ENCODE measurements at regions not wholly inside any gene's neighbourhood (a gene's known extent, or its start where the extent isn't known, plus 50 kb on each side); places are given as distances from the start of the nearest gene placed in this dataset.

DNA sequence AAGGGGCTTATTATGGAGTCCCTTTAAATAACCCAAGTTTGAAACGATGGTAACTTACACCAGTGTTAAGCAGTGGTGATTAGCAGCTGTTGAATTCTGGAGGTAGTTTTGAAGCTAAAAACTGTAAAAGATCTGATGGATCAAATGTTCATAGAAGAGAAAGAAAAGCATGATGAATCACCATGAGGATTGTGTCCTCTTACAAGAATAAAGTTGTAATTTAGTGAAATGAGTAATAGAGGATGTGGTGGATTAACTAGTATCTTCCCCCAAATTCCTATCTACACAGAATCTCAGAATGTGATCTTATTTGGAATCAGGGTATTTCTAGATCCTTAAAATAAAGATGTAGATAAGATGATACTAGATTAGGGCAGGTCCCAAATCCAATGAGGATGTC lies 1138.2 kb upstream of the TMEFF2 start:
- intact Hi-C loops (cut with micrococcal nuclease) = no loop called here
- Mint-ChIP-seq H3K4me3 (no peak overlapping the region), H3K27ac (no peak overlapping the region), H3K9me3 (no peaks in the 10 kb centered on the region), H3K36me3 (no peaks in the 10 kb centered on the region), H3K4me1 (ENCODE audit: low read depth) (no peaks in the 10 kb centered on the region), H3K27me3 (no peaks in the 10 kb centered on the region)
- POLR2A ChIA-PET = no interaction called here
- DNase-seq = no peak
- CTCF ChIA-PET = no interaction called here

- intact Hi-C loops (cut with micrococcal nuclease) = no loop called here
- Mint-ChIP-seq H3K4me1 (ENCODE audit: low read depth) (no peaks in the 10 kb centered on the region), H3K36me3 (no peaks in the 10 kb centered on the region), H3K27me3 (no peaks in the 10 kb centered on the region), H3K9me3 (no peaks in the 10 kb centered on the region), H3K27ac (no peak overlapping the region), H3K4me3 (no peak overlapping the region)
- POLR2A ChIA-PET = no interaction called here
- CTCF ChIA-PET = no interaction called here
- DNase-seq = no peak
These were observed 1136.9 kb upstream of the TMEFF2 start for GRCh38 chr2:193331676-193332075.

GRCh38 chr2:193326296-193326695 lies 1131.6 kb upstream of the TMEFF2 start:
- Mint-ChIP-seq H3K27ac (no peak overlapping the region), H3K4me3 (no peak overlapping the region), H3K27me3 (no peaks in the 10 kb centered on the region), H3K4me1 (ENCODE audit: low read depth) (no peaks in the 10 kb centered on the region), H3K36me3 (no peaks in the 10 kb centered on the region), H3K9me3 (no peaks in the 10 kb centered on the region)
- intact Hi-C loops (cut with micrococcal nuclease) = no loop called here
- DNase-seq = no peak
- POLR2A ChIA-PET = no interaction called here
- CTCF ChIA-PET = no interaction called here

GRCh38 chr2:193315428-193316091 lies 1120.8 kb upstream of the TMEFF2 start:
- ChIA-PET POLR2A (no interaction called here), CTCF (no interaction called here)
- H3K36me3 Mint-ChIP-seq = no peaks in the 10 kb centered on the region
- no peaks in the 10 kb centered on the region for H3K4me1 Mint-ChIP-seq (ENCODE audit: low read depth)
- H3K27me3 Mint-ChIP-seq = no peaks in the 10 kb centered on the region
- intact Hi-C loops (cut with micrococcal nuclease) = no loop called here
- no peak overlapping the region for H3K4me3 Mint-ChIP-seq
- no peaks in the 10 kb centered on the region for H3K9me3 Mint-ChIP-seq
- no peak overlapping the region for H3K27ac Mint-ChIP-seq
- no peak for DNase-seq

DNA sequence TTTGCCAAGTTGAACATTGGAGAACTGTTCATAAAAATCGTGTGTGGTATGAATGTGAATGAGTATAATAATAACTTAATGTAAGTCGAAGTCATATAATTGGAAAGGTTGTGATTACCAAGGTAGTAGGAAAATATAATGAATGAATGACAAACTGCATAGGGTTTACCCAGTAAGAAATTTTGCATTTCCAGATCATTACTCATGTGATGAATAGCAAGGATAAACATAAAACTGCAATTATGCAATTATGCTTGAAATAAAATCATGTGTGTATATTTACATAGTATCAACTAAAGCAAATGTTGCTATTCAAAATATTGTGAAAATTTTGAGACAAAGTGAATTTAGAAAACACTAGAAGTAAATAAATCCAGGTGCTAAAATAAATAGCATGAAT lies 1108.7 kb upstream of the TMEFF2 start:
- DNase-seq = no peak
- no peaks in the 10 kb centered on the region for H3K36me3 Mint-ChIP-seq

DNA sequence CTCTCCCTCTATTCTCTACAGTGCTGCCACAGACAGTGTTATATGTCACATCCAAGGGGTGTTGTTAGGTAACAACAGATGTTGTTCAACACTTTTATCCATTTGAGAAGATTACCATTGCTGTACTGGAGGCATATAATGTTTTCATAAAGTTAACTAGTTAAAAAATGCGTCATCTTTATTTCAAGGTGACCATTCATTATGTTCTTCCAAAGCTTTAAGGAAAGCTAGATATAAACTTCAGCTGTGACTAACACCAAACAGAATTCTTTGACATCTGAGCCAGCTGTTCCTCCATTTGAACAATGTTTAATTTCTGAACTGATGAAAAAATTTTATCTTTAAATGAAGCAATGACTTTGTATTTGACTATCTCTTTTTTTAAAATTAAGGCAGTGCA lies 1099.6 kb upstream of the TMEFF2 start:
- intact Hi-C loops (cut with micrococcal nuclease) = no loop called here
- ChIA-PET CTCF (no interaction called here), POLR2A (no interaction called here)
- no peak overlapping the region for H3K4me3 Mint-ChIP-seq
- H3K9me3 Mint-ChIP-seq = no peaks in the 10 kb centered on the region
- H3K4me1 Mint-ChIP-seq (ENCODE audit: low read depth) = no peaks in the 10 kb centered on the region
- no peak overlapping the region for H3K27ac Mint-ChIP-seq
- no peaks in the 10 kb centered on the region for H3K27me3 Mint-ChIP-seq
- DNase-seq = no peak
- no peaks in the 10 kb centered on the region for H3K36me3 Mint-ChIP-seq

More for the DNA sequence above, 1108.7 kb upstream of the TMEFF2 start:
- ChIA-PET CTCF (no interaction called here), POLR2A (no interaction called here)
- Mint-ChIP-seq H3K4me1 (ENCODE audit: low read depth) (no peaks in the 10 kb centered on the region), H3K27me3 (no peaks in the 10 kb centered on the region), H3K27ac (no peak overlapping the region), H3K9me3 (no peaks in the 10 kb centered on the region), H3K4me3 (no peak overlapping the region)
- intact Hi-C loops (cut with micrococcal nuclease) = no loop called here

GRCh38 chr2:193279361-193279760 lies 1084.6 kb upstream of the TMEFF2 start:
- no peak for DNase-seq
- Mint-ChIP-seq H3K4me3 (no peak overlapping the region), H3K9me3 (no peaks in the 10 kb centered on the region), H3K27me3 (no peaks in the 10 kb centered on the region), H3K4me1 (ENCODE audit: low read depth) (no peaks in the 10 kb centered on the region), H3K36me3 (no peaks in the 10 kb centered on the region), H3K27ac (no peak overlapping the region)
- ChIA-PET CTCF (no interaction called here), POLR2A (no interaction called here)
- intact Hi-C loops (cut with micrococcal nuclease) = no loop called here

GRCh38 chr2:193276988-193277387 lies 1082.3 kb upstream of the TMEFF2 start:
- POLR2A ChIA-PET = no interaction called here
- Mint-ChIP-seq H3K27ac (no peak overlapping the region), H3K4me3 (no peak overlapping the region), H3K36me3 (no peaks in the 10 kb centered on the region), H3K9me3 (no peaks in the 10 kb centered on the region), H3K4me1 (ENCODE audit: low read depth) (no peaks in the 10 kb centered on the region), H3K27me3 (no peaks in the 10 kb centered on the region)
- DNase-seq = no peak
- CTCF ChIA-PET = no interaction called here
- intact Hi-C loops (cut with micrococcal nuclease) = no loop called here

GRCh38 chr2:193276560-193276959 lies 1081.8 kb upstream of the TMEFF2 start:
- H3K27ac Mint-ChIP-seq = no peak overlapping the region
- H3K4me3 Mint-ChIP-seq = no peak overlapping the region
- ChIA-PET POLR2A (no interaction called here), CTCF (no interaction called here)
- DNase-seq = no peak
- H3K36me3 Mint-ChIP-seq = no peaks in the 10 kb centered on the region
- intact Hi-C loops (cut with micrococcal nuclease) = no loop called here
- no peaks in the 10 kb centered on the region for H3K4me1 Mint-ChIP-seq (ENCODE audit: low read depth)
- H3K9me3 Mint-ChIP-seq = no peaks in the 10 kb centered on the region
- H3K27me3 Mint-ChIP-seq = no peaks in the 10 kb centered on the region

DNA sequence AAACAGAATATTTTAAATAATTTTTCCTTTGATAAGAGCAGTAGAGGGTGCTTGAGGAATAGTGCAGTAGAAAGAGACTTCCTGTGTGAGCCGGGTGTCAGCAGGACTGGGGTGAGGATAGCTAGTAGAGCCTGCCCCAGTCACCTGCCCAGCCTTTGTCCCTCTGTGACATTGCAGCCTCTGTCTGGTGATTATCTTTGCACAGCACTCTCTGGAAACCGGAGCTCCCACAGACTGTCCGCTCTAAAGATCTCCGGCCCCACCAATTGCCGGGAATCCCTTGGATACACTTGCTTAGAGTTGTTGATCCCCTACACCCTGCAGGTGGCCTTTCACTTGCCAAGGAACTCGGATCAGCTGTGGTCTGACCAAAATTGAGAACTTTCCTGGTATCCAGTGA lies 1081.3 kb upstream of the TMEFF2 start:
- no peaks in the 10 kb centered on the region for H3K27me3 Mint-ChIP-seq
- CTCF ChIA-PET = no interaction called here
- intact Hi-C loops (cut with micrococcal nuclease) = no loop called here
- no peaks in the 10 kb centered on the region for H3K9me3 Mint-ChIP-seq
- no peak overlapping the region for H3K4me3 Mint-ChIP-seq
- H3K36me3 Mint-ChIP-seq = no peaks in the 10 kb centered on the region
- DNase-seq = no peak
- POLR2A ChIA-PET = no interaction called here
- no peaks in the 10 kb centered on the region for H3K4me1 Mint-ChIP-seq (ENCODE audit: low read depth)
- H3K27ac Mint-ChIP-seq = no peak overlapping the region

GRCh38 chr2:193272011-193272410 lies 1077.3 kb upstream of the TMEFF2 start:
- no peaks in the 10 kb centered on the region for H3K9me3 Mint-ChIP-seq
- POLR2A ChIA-PET = no interaction called here
- no peaks in the 10 kb centered on the region for H3K27me3 Mint-ChIP-seq
- CTCF ChIA-PET = no interaction called here
- intact Hi-C loops (cut with micrococcal nuclease) = no loop called here
- H3K36me3 Mint-ChIP-seq = no peaks in the 10 kb centered on the region
- no peaks in the 10 kb centered on the region for H3K4me1 Mint-ChIP-seq (ENCODE audit: low read depth)
- no peak for DNase-seq
- H3K4me3 Mint-ChIP-seq = no peak overlapping the region
- H3K27ac Mint-ChIP-seq = no peak overlapping the region

DNA sequence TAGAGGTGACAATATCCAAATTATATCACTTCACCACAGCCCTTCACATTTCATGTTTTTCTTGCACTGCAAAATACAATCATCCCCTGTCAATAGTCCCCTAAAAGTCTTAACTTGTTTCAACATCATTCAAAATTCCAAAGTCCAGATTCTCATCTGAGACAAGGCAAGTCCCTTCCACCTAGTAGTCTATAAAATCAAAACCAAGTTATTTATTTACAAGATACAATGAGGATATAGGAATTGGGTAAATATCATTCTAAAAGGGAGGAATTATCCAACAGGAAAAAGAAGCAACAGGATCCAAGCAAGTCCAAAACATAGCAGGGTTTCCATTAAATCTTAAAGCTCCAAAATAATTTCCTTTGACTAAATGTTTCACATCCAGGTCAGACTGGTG lies 1076.1 kb upstream of the TMEFF2 start:
- no peak overlapping the region for H3K27ac Mint-ChIP-seq
- no peak for DNase-seq
- CTCF ChIA-PET = no interaction called here
- intact Hi-C loops (cut with micrococcal nuclease) = no loop called here
- H3K9me3 Mint-ChIP-seq = no peaks in the 10 kb centered on the region
- POLR2A ChIA-PET = no interaction called here
- no peaks in the 10 kb centered on the region for H3K27me3 Mint-ChIP-seq
- no peaks in the 10 kb centered on the region for H3K36me3 Mint-ChIP-seq
- no peak overlapping the region for H3K4me3 Mint-ChIP-seq
- H3K4me1 Mint-ChIP-seq (ENCODE audit: low read depth) = no peaks in the 10 kb centered on the region

- Mint-ChIP-seq H3K27ac (no peak overlapping the region), H3K36me3 (no peaks in the 10 kb centered on the region), H3K27me3 (no peaks in the 10 kb centered on the region), H3K9me3 (no peaks in the 10 kb centered on the region), H3K4me3 (no peak overlapping the region), H3K4me1 (ENCODE audit: low read depth) (no peaks in the 10 kb centered on the region)
- POLR2A ChIA-PET = no interaction called here
- DNase-seq = no peak
- intact Hi-C loops (cut with micrococcal nuclease) = no loop called here
- CTCF ChIA-PET = no interaction called here
These were observed 1072.8 kb upstream of the TMEFF2 start for GRCh38 chr2:193267496-193268002.

Data from activated CD4-positive, alpha-beta memory T cell treated with anti-CD3 and anti-CD28 coated beads for 36 hours (primary cell).